ENCODE measurements at regions not wholly inside any gene's neighbourhood (a gene's known extent, or its start where the extent isn't known, plus 50 kb on each side); places are given as distances from the start of the nearest gene placed in this dataset.

DNA sequence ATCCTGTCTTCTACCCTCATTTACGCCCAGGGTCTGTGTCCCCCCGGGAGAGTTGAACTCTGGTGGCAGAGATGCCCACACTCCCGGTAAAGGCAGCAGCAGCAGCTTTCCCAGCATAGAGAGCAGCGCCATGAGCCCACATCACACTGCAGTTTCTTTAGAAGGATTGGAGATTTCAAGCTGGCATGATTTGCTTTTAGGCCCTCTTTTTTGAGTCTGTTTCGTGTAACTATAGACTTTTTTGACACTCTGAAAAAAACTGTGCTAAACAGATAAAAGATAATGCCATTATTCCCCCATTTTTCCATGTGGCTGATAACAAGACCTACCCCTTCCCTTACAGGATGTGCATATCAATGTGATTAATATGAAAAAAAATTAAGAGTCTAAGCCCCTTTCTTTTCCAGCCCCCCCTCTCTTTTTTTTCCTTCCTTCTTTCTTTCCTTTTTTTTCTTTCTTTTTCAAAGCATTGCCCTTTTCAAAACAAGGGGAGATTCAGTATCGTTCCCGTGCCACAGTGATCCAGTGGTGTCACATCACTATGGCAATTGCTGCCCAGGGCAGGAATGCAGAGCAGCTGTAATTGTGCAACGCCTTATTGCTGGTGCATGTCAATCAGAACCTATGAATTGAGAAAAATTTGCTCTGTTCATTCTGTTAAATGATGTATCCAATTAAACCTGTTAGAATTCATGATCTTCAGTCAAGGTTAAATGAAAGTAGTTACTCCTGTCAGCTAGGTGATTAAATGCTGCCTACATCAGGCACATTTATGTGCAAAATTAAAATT is 104.5 kb downstream of the CDCA7 start:
- Histone ChIP-seq H2AFZ (ENCODE audit: low read length) (no peak overlapping the region), H3K27ac (ENCODE audit: insufficient read length, low read depth, low read length) (no peak overlapping the region), H4K20me1 (ENCODE audit: control insufficient read depth, insufficient read depth, insufficient read length) (no peaks in the 10 kb centered on the region), H2BK12ac (ENCODE audit: insufficient read length, low read depth, low read length) (no peak overlapping the region), H3K79me2 (ENCODE audit: insufficient read depth, low read length) (no peaks in the 10 kb centered on the region), H3K56ac (ENCODE audit: insufficient read length, low read depth, low read length) (no peak overlapping the region), H4K8ac (replicated peaks; ENCODE audit: insufficient read length, low read depth, low read length) (no peak overlapping the region), H3K4me2 (ENCODE audit: insufficient read depth, insufficient read length, low read length) (no peak overlapping the region), H2BK5ac (ENCODE audit: insufficient read length, low read length) (no peak overlapping the region), H3K4me1 (ENCODE audit: insufficient read depth, low read length) (no peaks in the 10 kb centered on the region), H3K9me3 (ENCODE audit: control insufficient read depth, low read depth, low read length) (no peaks in the 10 kb centered on the region), H3K18ac (ENCODE audit: insufficient read length, low read depth, low read length) (no peak overlapping the region), H3K23me2 (ENCODE audit: insufficient read length, low read depth, low read length, poor library complexity, severe bottlenecking) (no peaks in the 10 kb centered on the region), H3T11ph (ENCODE audit: low read length) (no peak overlapping the region), H2BK15ac (ENCODE audit: low read depth, low read length) (no peak overlapping the region), H4K5ac (ENCODE audit: insufficient read length, low read depth, low read length) (no peak overlapping the region), H3K23ac (ENCODE audit: insufficient read length, low read depth, low read length) (no peak overlapping the region), H4K91ac (ENCODE audit: insufficient read length, low read depth, low read length) (no peak overlapping the region), H3K9ac (ENCODE audit: extremely low read depth, insufficient read length, low read length) (no peak overlapping the region), H2BK120ac (ENCODE audit: low read depth, low read length, poor library complexity, severe bottlenecking) (no peak overlapping the region), H3K4ac (ENCODE audit: low read depth, low read length) (no peak overlapping the region), H3K14ac (ENCODE audit: insufficient read depth, low read length) (no peak overlapping the region), H3K27me3 (ENCODE audit: insufficient read depth, low read length) (no peaks in the 10 kb centered on the region), H3K79me1 (ENCODE audit: insufficient read depth, low read depth, low read length, poor library complexity, severe bottlenecking) (no peaks in the 10 kb centered on the region), H2AK5ac (ENCODE audit: insufficient read length, low read length) (no peak overlapping the region), H2BK20ac (ENCODE audit: low read depth, low read length, poor library complexity, severe bottlenecking) (no peak overlapping the region)
- no peak for DNase-seq
- Mint-ChIP-seq H3K4me3 (no peak overlapping the region), H3K27ac (no peak overlapping the region), H3K4me1 (peaks cover 14 to 18% of the 10 kb centered on the region in 2 experiments), H3K9me3 (peaks cover 0 to 8% of the 10 kb centered on the region in 2 experiments; a peak in 1 of 5 replicates), H3K36me3 (ENCODE audit: insufficient read depth in 1 of 3, low read depth in 3 of 3) (peaks cover 0 to 4% (median 0%) of the 10 kb centered on the region in 3 experiments; a peak in 2 of 7 replicates), H3K27me3 (ENCODE audit: low read depth) (peaks cover 29% of the 10 kb centered on the region)
- TF ChIP-seq, protein P1, sequence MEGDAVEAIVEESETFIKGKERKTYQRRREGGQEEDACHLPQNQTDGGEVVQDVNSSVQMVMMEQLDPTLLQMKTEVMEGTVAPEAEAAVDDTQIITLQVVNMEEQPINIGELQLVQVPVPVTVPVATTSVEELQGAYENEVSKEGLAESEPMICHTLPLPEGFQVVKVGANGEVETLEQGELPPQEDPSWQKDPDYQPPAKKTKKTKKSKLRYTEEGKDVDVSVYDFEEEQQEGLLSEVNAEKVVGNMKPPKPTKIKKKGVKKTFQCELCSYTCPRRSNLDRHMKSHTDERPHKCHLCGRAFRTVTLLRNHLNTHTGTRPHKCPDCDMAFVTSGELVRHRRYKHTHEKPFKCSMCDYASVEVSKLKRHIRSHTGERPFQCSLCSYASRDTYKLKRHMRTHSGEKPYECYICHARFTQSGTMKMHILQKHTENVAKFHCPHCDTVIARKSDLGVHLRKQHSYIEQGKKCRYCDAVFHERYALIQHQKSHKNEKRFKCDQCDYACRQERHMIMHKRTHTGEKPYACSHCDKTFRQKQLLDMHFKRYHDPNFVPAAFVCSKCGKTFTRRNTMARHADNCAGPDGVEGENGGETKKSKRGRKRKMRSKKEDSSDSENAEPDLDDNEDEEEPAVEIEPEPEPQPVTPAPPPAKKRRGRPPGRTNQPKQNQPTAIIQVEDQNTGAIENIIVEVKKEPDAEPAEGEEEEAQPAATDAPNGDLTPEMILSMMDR (conservative IDR thresholded peaks at IDR 0.05), result no peak
- no CpG with 5 or more reads among the region's 8 CpGs for WGBS (ENCODE audit: extremely low coverage, insufficient read length, low lambda C conversion rate)
